ENCODE measurements at regions not wholly inside any gene's neighbourhood (a gene's known extent, or its start where the extent isn't known, plus 50 kb on each side); places are given as distances from the start of the nearest gene placed in this dataset.

DNA sequence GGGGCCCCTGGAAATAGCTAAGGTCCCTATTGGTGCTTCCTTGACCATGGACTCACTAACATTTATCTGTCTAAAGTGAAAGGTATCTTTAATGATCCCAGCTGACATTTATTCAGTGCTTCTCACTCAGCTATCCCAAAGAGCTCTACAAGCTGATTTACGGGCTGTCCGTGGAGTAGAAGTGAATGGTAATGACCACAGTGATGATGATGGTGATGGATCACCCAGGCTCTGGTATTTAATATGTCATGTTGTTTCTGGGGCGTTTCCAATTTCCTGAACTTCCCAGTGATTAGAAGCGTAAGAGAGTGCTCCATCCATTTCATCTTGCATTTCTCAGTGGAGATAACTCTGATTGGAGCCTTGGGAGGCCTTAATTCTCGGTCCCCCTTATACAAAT, 304.3 kb downstream of the HRH4 start:
- 57% methylated on average over 5 of the region's 5 CpGs for WGBS
- Histone ChIP-seq H3K27ac (replicated peaks in 1 of 4) (no peak overlapping the region), H3K4me3 (no peak overlapping the region), H3K4me1 (peaks cover 11 to 22% (median 15%) of the 10 kb centered on the region in 4 donors), H3K9me3 (peaks cover 0 to 8% (median 6%) of the 10 kb centered on the region in 4 donors), H3K36me3 (no peaks in the 10 kb centered on the region), H3K27me3 (no peaks in the 10 kb centered on the region)
- intact Hi-C loops (cut with DNase I), result no loop called here
- TF ChIP-seq POLR2AphosphoS5 (IDR thresholded peaks at IDR 0.05) (no peak), POLR2A (IDR thresholded peaks at IDR 0.05; ENCODE audit: low read depth) (no peak), EP300 (IDR thresholded peaks at IDR 0.05) (no peak)
- TF ChIP-seq, protein P1, sequence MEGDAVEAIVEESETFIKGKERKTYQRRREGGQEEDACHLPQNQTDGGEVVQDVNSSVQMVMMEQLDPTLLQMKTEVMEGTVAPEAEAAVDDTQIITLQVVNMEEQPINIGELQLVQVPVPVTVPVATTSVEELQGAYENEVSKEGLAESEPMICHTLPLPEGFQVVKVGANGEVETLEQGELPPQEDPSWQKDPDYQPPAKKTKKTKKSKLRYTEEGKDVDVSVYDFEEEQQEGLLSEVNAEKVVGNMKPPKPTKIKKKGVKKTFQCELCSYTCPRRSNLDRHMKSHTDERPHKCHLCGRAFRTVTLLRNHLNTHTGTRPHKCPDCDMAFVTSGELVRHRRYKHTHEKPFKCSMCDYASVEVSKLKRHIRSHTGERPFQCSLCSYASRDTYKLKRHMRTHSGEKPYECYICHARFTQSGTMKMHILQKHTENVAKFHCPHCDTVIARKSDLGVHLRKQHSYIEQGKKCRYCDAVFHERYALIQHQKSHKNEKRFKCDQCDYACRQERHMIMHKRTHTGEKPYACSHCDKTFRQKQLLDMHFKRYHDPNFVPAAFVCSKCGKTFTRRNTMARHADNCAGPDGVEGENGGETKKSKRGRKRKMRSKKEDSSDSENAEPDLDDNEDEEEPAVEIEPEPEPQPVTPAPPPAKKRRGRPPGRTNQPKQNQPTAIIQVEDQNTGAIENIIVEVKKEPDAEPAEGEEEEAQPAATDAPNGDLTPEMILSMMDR (IDR thresholded peaks at IDR 0.05), result no peak
- no peak for DNase-seq (ENCODE audit: extremely low spot score)

DNA sequence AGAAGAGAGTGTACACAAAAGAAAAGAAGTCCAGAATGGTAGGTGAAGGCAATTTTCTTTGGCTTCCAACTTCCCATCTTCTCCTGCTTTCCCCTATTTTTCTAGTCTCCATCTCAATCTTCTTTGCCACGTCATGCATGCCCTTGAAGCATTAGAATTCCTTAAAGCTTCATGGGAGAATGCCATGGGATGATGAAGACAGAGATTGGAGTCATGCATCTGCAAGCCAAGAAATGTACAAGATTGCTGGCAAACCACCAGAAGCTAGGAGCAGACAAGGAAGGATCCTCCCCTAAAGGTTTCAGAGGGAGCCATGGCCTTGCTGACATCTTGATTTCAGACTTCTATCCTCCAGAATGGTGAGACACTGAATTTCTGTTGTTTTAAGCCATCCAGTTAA, 305.9 kb downstream of the HRH4 start:
- intact Hi-C loops (cut with DNase I), result no loop called here

DNA sequence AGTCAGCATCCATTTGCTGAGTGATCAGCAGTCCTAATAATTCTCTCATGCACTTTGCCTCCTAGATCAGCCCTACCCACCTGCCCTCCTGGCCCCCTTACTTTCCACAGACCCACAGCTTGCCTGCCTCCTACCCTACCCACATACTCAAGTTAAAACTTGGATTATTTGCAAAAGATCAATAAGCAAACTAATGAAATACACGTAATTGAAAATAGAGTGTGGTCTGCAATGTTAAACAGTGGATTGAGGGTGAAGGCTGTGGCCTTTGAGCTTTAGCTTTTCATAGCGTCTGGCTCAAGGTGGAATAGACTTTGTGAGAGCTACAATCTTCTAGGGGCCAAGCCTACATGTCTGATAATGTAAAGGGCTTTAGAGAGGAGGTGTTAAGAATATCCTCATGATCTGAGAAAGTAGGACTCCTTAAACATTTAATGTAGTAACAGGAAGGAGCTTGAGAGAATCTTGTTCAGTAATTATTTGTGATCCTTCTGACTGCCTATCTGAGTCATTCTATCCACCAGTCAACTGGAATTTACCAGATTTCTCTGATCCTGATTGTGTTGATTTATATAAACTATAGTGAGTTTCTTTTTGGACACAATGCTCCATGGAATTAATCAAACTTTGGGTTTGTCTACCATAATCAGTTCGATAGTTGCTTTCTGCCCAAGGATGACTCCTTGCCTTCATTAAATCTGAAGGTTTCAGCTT, 310.0 kb downstream of the HRH4 start:
- H3K27me3 ChIP-seq, result no peaks in the 10 kb centered on the region
- intact Hi-C loops (cut with DNase I), result no loop called here
- no peak overlapping the region for H3K27ac ChIP-seq (replicated peaks in 1 of 4)
- DNase-seq (ENCODE audit: extremely low spot score), result no peak
- no peaks in the 10 kb centered on the region for H3K4me1 ChIP-seq
- H3K9me3 ChIP-seq, result no peaks in the 10 kb centered on the region
- H3K36me3 ChIP-seq, result no peaks in the 10 kb centered on the region
- H3K4me3 ChIP-seq, result no peak overlapping the region
- TF ChIP-seq POLR2AphosphoS5 (IDR thresholded peaks at IDR 0.05) (no peak), EP300 (IDR thresholded peaks at IDR 0.05) (no peak), POLR2A (IDR thresholded peaks at IDR 0.05; ENCODE audit: low read depth) (no peak)
- TF ChIP-seq, protein P1 (IDR thresholded peaks at IDR 0.05), result no peak
- WGBS, result 94% methylated on average over 3 of the region's 3 CpGs

More for the DNA sequence above, 305.9 kb downstream of the HRH4 start:
- H3K27ac ChIP-seq (replicated peaks in 1 of 4), result no peak overlapping the region
- no peaks in the 10 kb centered on the region for H3K36me3 ChIP-seq
- H3K27me3 ChIP-seq, result no peaks in the 10 kb centered on the region
- no peak overlapping the region for H3K4me3 ChIP-seq
- peaks cover 0 to 8% (median 4%) of the 10 kb centered on the region in 4 donors for H3K9me3 ChIP-seq
- 73% methylated on average over 1 of the region's 1 CpG for WGBS
- TF ChIP-seq, protein P1 (IDR thresholded peaks at IDR 0.05), result no peak
- no peak for TF ChIP-seq EP300 (IDR thresholded peaks at IDR 0.05)
- no peak for TF ChIP-seq POLR2A (IDR thresholded peaks at IDR 0.05; ENCODE audit: low read depth)
- TF ChIP-seq POLR2AphosphoS5 (IDR thresholded peaks at IDR 0.05), result no peak
- DNase-seq (ENCODE audit: extremely low spot score), result no peak
- peaks cover 11 to 22% (median 15%) of the 10 kb centered on the region in 4 donors for H3K4me1 ChIP-seq

DNA sequence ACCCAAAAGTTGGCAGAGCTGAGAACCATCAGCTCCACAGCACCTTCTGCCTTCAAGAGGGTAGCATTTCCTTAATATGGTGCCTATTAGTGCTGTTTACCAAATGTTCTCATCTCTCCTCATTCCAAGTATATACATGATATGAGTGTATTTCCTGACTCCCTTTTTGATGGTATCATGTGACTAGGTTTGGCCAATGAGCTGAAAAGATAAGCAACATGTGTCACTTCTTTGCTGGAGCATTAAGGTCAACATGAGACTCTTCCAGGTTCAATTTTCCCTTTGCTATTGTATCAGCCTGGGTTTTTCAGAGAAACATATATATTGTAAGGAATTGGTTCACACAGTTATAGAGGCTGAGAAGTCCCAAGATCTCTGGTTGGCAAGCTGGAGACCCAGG, 310.9 kb downstream of the HRH4 start:
- H3K4me3 ChIP-seq, result no peak overlapping the region
- no peak for DNase-seq (ENCODE audit: extremely low spot score)
- no peak overlapping the region for H3K27ac ChIP-seq (replicated peaks in 1 of 4)
- H3K4me1 ChIP-seq, result no peaks in the 10 kb centered on the region
- no peaks in the 10 kb centered on the region for H3K36me3 ChIP-seq
- no peaks in the 10 kb centered on the region for H3K27me3 ChIP-seq
- TF ChIP-seq EP300 (IDR thresholded peaks at IDR 0.05) (no peak), POLR2A (IDR thresholded peaks at IDR 0.05; ENCODE audit: low read depth) (no peak), POLR2AphosphoS5 (IDR thresholded peaks at IDR 0.05) (no peak)
- TF ChIP-seq, protein P1 (IDR thresholded peaks at IDR 0.05), result no peak
- no peaks in the 10 kb centered on the region for H3K9me3 ChIP-seq
- intact Hi-C loops (cut with DNase I), result no loop called here

DNA sequence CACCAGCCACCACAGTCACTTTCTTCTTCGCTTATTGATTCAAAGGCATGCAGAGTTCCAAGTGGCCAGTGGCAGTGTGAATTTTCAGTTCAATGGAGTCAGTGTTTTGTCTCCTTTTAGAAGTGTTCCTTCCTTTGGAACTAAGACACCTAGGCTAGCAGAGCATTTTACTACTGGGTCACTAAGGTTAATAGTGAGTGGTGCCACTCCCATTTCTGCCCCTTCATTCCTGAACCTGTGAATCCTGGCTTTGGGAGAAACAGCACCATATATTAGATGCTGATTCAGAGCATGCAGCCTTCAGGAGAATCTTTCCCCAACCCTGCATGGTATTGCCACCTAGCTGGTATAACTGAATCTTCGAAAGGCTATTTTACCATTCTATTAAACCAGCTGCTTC, 312.7 kb downstream of the HRH4 start:
- Histone ChIP-seq H3K27me3 (no peaks in the 10 kb centered on the region), H3K9me3 (no peaks in the 10 kb centered on the region), H3K27ac (replicated peaks in 1 of 4) (no peak overlapping the region), H3K4me3 (no peak overlapping the region), H3K36me3 (no peaks in the 10 kb centered on the region), H3K4me1 (no peaks in the 10 kb centered on the region)
- WGBS, result 85% methylated on average over 2 of the region's 2 CpGs
- peak; percentile 80 for DNase-seq (ENCODE audit: extremely low spot score)
- TF ChIP-seq, protein P1 (IDR thresholded peaks at IDR 0.05), result no peak
- TF ChIP-seq POLR2A (IDR thresholded peaks at IDR 0.05; ENCODE audit: low read depth) (no peak), EP300 (IDR thresholded peaks at IDR 0.05) (no peak), POLR2AphosphoS5 (IDR thresholded peaks at IDR 0.05) (no peak)
- intact Hi-C loops (cut with DNase I), result no loop called here
